DND-41 (cell line): ENCODE measurements at regions not wholly inside any gene's neighbourhood (a gene's known extent, or its start where the extent isn't known, plus 50 kb on each side); places are given as distances from the start of the nearest gene placed in this dataset.

Experiments
- ATAC-seq: fragments of 200-7000 bp; cut with Tn5 transposase; 3 replicates; pipeline ENCODE4 v1.9.1; 2021; ENCODE audit warnings: low read depth; ENCODE audit not compliant: insufficient read depth
- DNase-seq: peaks from one replicate; pipeline ENCODE4 v3.0.0-alpha.2; 2020
- H2AFZ ChIP-seq: 2 replicates; pipeline ENCODE4 v1.6.0; 2012; ENCODE audit warnings: low read depth, low read length
- H3K27ac ChIP-seq: 2 replicates; pipeline ENCODE4 v1.5.1; 2012; ENCODE audit warnings: low read length, inconsistent platforms
- H3K27me3 ChIP-seq: fragments of 200-600 bp; sonication (generic); 2 replicates; pipeline ENCODE4 v1.6.0; 2012; ENCODE audit warnings: low read length, mild to moderate bottlenecking, inconsistent platforms; ENCODE audit not compliant: insufficient read depth, poor library complexity
- H3K36me3 ChIP-seq: 2 replicates; pipeline ENCODE4 v1.5.1; 2012; ENCODE audit warnings: low read length, inconsistent platforms; ENCODE audit not compliant: insufficient read depth
- H3K4me1 ChIP-seq: 2 replicates; pipeline ENCODE4 v1.5.1; 2012; ENCODE audit warnings: mild to moderate bottlenecking, low read length; ENCODE audit not compliant: insufficient read depth
- H3K4me2 ChIP-seq: 2 replicates; pipeline ENCODE4 v1.6.0; 2012; ENCODE audit warnings: mild to moderate bottlenecking, moderate library complexity, low read length, inconsistent platforms; ENCODE audit not compliant: insufficient read depth
- H3K4me3 ChIP-seq, 2 experiments: fragments of 200-600 bp in 1 of 2; shearing (Covaris generic) in 1 of 2; 2 replicates each; pipeline ENCODE4 v1.5.1; 2012 to 2016; ENCODE audit warnings: inconsistent platforms in 2 of 2, low read length in 2 of 2, mild to moderate bottlenecking in 2 of 2, low read depth in 1 of 2, moderate library complexity in 1 of 2
- H3K79me2 ChIP-seq: 2 replicates; pipeline ENCODE4 v1.6.0; 2012; ENCODE audit warnings: low read length, inconsistent platforms; ENCODE audit not compliant: insufficient read depth
- H3K9ac ChIP-seq: 2 replicates; pipeline ENCODE4 v1.6.0; 2012; ENCODE audit warnings: low read depth, mild to moderate bottlenecking, inconsistent platforms, low read length, moderate library complexity
- H3K9me3 ChIP-seq: 2 replicates; pipeline ENCODE4 v1.5.1; 2012; ENCODE audit warnings: low read length, moderate library complexity, mild to moderate bottlenecking, inconsistent platforms; ENCODE audit not compliant: insufficient read depth, severe bottlenecking
- H4K20me1 ChIP-seq: 2 replicates; pipeline ENCODE4 v1.6.0; 2012; ENCODE audit warnings: low read length; ENCODE audit not compliant: insufficient read depth
- EZH2 ChIP-seq: IDR thresholded peaks from 3 replicates; pipeline ENCODE4 v1.6.1; 2012; ENCODE audit warnings: borderline replicate concordance, low read depth, mild to moderate bottlenecking, moderate library complexity, low read length, inconsistent platforms; ENCODE audit not compliant: severe bottlenecking
- TF ChIP-seq, protein P1 (sequence below): IDR thresholded peaks from 2 replicates; pipeline ENCODE4 v1.5.1; 2012; ENCODE audit warnings: borderline replicate concordance, low read length, moderate library complexity, mild to moderate bottlenecking; ENCODE audit not compliant: poor library complexity, severe bottlenecking; ENCODE audit errors: extremely low read depth

DNA sequence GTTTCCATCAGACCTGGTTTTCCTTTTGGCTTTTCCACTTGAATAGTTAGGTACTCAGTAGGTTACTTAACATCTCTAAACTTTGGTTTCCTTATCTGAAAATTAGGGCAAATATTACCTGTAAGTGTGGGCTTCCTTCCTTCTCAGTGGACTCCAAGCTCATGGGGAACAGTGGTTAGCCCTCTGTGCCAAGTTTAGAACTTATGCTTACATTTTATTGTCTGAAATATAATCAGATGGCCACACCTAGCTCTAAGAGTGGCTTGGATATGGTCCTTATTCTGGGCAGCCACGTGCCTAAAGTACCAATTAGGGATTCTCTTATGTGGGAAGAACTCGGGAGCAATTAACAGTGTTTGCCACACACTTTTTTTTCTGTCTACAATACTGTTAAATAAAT is 133.9 kb downstream of the UCHL1 start:
- ATAC-seq (no peak), DNase-seq (no peak)
- H3K4me3 ChIP-seq: no peak overlapping the region
- H3K9me3 ChIP-seq: no peaks in the 10 kb centered on the region
- no peak overlapping the region for H3K9ac ChIP-seq
- H4K20me1 ChIP-seq: no peaks in the 10 kb centered on the region
- no peaks in the 10 kb centered on the region for H3K36me3 ChIP-seq
- no peak overlapping the region for H3K4me2 ChIP-seq
- peaks cover 2% of the 10 kb centered on the region for H3K27me3 ChIP-seq
- TF ChIP-seq, protein P1, sequence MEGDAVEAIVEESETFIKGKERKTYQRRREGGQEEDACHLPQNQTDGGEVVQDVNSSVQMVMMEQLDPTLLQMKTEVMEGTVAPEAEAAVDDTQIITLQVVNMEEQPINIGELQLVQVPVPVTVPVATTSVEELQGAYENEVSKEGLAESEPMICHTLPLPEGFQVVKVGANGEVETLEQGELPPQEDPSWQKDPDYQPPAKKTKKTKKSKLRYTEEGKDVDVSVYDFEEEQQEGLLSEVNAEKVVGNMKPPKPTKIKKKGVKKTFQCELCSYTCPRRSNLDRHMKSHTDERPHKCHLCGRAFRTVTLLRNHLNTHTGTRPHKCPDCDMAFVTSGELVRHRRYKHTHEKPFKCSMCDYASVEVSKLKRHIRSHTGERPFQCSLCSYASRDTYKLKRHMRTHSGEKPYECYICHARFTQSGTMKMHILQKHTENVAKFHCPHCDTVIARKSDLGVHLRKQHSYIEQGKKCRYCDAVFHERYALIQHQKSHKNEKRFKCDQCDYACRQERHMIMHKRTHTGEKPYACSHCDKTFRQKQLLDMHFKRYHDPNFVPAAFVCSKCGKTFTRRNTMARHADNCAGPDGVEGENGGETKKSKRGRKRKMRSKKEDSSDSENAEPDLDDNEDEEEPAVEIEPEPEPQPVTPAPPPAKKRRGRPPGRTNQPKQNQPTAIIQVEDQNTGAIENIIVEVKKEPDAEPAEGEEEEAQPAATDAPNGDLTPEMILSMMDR: no peak
- no peak for TF ChIP-seq EZH2
- no peaks in the 10 kb centered on the region for H3K4me1 ChIP-seq
- H3K27ac ChIP-seq: no peak overlapping the region
- no peaks in the 10 kb centered on the region for H3K79me2 ChIP-seq
- no peak overlapping the region for H2AFZ ChIP-seq

DNA sequence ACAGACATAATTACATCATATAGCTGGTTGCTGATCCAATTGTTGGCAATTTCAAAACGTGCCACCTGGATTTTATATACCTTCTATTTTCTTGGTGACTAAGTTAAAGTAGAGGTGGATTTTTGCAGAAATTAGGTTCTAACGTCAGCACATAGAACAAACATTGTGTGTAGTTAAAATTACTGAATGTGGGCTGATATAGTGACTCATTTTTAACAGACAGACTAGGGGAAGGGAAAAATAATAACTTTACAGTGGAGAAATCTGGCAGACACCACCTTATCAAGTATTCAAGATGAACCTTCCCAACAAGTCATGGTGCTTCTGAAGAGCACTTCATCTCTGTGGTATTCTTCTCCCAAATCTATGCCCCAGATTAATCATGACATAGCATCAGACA is 134.5 kb downstream of the UCHL1 start:
- TF ChIP-seq, protein P1: no peak
- TF ChIP-seq EZH2: no peak
- H3K27ac ChIP-seq: no peak overlapping the region
- ATAC-seq (no peak), DNase-seq (no peak)
- H4K20me1 ChIP-seq: no peaks in the 10 kb centered on the region
- H3K4me1 ChIP-seq: no peaks in the 10 kb centered on the region
- H3K9me3 ChIP-seq: no peaks in the 10 kb centered on the region
- peaks cover 2% of the 10 kb centered on the region for H3K27me3 ChIP-seq
- no peak overlapping the region for H3K4me2 ChIP-seq
- H3K79me2 ChIP-seq: no peaks in the 10 kb centered on the region
- no peak overlapping the region for H3K9ac ChIP-seq
- H3K36me3 ChIP-seq: no peaks in the 10 kb centered on the region
- no peak overlapping the region for H2AFZ ChIP-seq
- H3K4me3 ChIP-seq: no peak overlapping the region

- H3K4me3 ChIP-seq: no peak overlapping the region
- TF ChIP-seq, protein P1: no peak
- TF ChIP-seq EZH2: no peak
- ATAC-seq (no peak), DNase-seq (no peak)
- no peaks in the 10 kb centered on the region for H4K20me1 ChIP-seq
- no peaks in the 10 kb centered on the region for H3K4me1 ChIP-seq
- no peak overlapping the region for H3K27ac ChIP-seq
- H3K79me2 ChIP-seq: no peaks in the 10 kb centered on the region
- H3K27me3 ChIP-seq: no peaks in the 10 kb centered on the region
- H3K9me3 ChIP-seq: no peaks in the 10 kb centered on the region
- H3K4me2 ChIP-seq: no peak overlapping the region
- H3K9ac ChIP-seq: no peak overlapping the region
- no peaks in the 10 kb centered on the region for H3K36me3 ChIP-seq
- no peak overlapping the region for H2AFZ ChIP-seq
Measured at GRCh38 chr4:41394481-41394894, 137.8 kb downstream of the UCHL1 start.

DNA sequence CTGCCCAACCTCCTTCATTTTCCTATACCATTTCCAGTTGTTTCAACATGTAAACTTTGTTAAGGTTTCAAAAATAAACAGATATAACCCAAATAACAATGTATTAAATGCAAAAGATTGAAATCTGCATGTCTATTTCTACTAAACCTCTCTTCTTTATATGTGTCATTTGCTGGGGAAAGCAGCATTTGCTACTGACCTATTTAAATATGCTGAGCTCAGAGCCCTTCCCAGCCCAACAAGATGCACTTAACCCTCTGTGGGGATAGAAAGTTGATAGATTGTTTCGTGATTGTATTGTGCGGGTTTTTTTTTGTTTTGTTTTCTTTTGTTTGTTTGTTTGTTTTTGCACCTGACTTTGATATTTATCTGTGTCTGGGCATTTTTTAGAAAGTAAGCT is 139.5 kb downstream of the UCHL1 start:
- ATAC-seq: no peak

More for the DNA sequence above, 139.5 kb downstream of the UCHL1 start:
- Histone ChIP-seq H3K27ac (no peak overlapping the region), H3K9ac (no peak overlapping the region), H4K20me1 (no peaks in the 10 kb centered on the region), H3K4me2 (no peak overlapping the region), H3K4me3 (no peak overlapping the region), H3K79me2 (no peaks in the 10 kb centered on the region), H3K4me1 (no peaks in the 10 kb centered on the region), H3K36me3 (no peaks in the 10 kb centered on the region), H3K27me3 (no peaks in the 10 kb centered on the region), H3K9me3 (no peaks in the 10 kb centered on the region), H2AFZ (no peak overlapping the region)
- DNase-seq: no peak
- TF ChIP-seq, protein P1: no peak
- TF ChIP-seq EZH2: no peak
